Uterus (tissue), 3 donors: ENCODE measurements at regions not wholly inside any gene's neighbourhood (a gene's known extent, or its start where the extent isn't known, plus 50 kb on each side); places are given as distances from the start of the nearest gene placed in this dataset.

Experiments
- DNase-seq, 2 donors: peaks; one replicate each; pipeline ENCODE4 v3.0.0-alpha.2; 2019 to 2020
- H3K27ac ChIP-seq, 2 donors: fragments of 200-600 bp; sonication (generic); 1 replicate in 1 of 2; 2 replicates in 1 of 2; pipeline ENCODE4 v1.5.1; 2016 to 2018
- H3K27me3 ChIP-seq, 2 donors: fragments of 200-600 bp; sonication (generic); one replicate each; pipeline ENCODE4 v1.5.1; 2018 to 2019; ENCODE audit warnings: control low read depth in 1 of 2
- H3K36me3 ChIP-seq, 2 donors: fragments of 200-600 bp; sonication (generic); one replicate each; pipeline ENCODE4 v1.5.1; 2019; ENCODE audit warnings: control low read depth in 1 of 2
- H3K4me1 ChIP-seq, 2 donors: fragments of 200-600 bp; sonication (generic); one replicate each; pipeline ENCODE4 v1.5.1; 2018 to 2019; ENCODE audit warnings: control low read depth in 1 of 2
- H3K4me3 ChIP-seq, 2 donors: fragments of 200-600 bp; sonication (generic); 1 replicate in 1 of 2; 2 replicates in 1 of 2; pipeline ENCODE4 v1.5.1; 2018 to 2019; ENCODE audit warnings: mild to moderate bottlenecking in 1 of 2
- H3K9me3 ChIP-seq, 2 donors: fragments of 200-600 bp; sonication (generic); one replicate each; pipeline ENCODE4 v1.5.1; 2019; ENCODE audit warnings: control low read depth in 1 of 2
- CTCF ChIP-seq, 4 experiments: fragments of 200-600 bp in 2 of 4; fragments of 450-650 bp in 2 of 4; sonication (generic) in 2 of 4; IDR thresholded peaks; one replicate each; pipeline ENCODE4 v1.5.1; 2016 to 2019; ENCODE audit warnings: antibody characterized with exemption in 4 of 4, mild to moderate bottlenecking in 2 of 4, moderate library complexity in 1 of 4
- POLR2A ChIP-seq, 2 donors: fragments of 450-650 bp; IDR thresholded peaks; one replicate each; pipeline ENCODE4 v1.6.1; 2016; ENCODE audit warnings: antibody characterized with exemption in 2 of 2, mild to moderate bottlenecking in 1 of 2, moderate library complexity in 1 of 2
- intact Hi-C: fragments of 100-400 bp; cut with DNase I; formaldehyde crosslinking; loops from one replicate; pipeline ENCODE4 v1.15.1; 2023; ENCODE audit warnings: low total_unique reads
- donor health status: DM: yes; HTN: yes; CAD: no.

- no peaks in the 10 kb centered on the region for H3K9me3 ChIP-seq
Observed at GRCh38 chr1:29932626-29933025, 696.3 kb downstream of the PTPRU start.

GRCh38 chr1:29931477-29932175 lies 695.3 kb downstream of the PTPRU start:
- H3K27me3 ChIP-seq, result no peaks in the 10 kb centered on the region
- H3K27ac ChIP-seq, result no peak overlapping the region
- DNase-seq, result no peak
- no peak overlapping the region for H3K4me3 ChIP-seq
- no peaks in the 10 kb centered on the region for H3K36me3 ChIP-seq
- no peak for TF ChIP-seq CTCF (IDR thresholded peaks at IDR 0.05)
- no peak for TF ChIP-seq POLR2A (IDR thresholded peaks at IDR 0.05)
- intact Hi-C loops, result no loop called here
- no peaks in the 10 kb centered on the region for H3K4me1 ChIP-seq
- no peaks in the 10 kb centered on the region for H3K9me3 ChIP-seq

More at GRCh38 chr1:29932626-29933025, 696.3 kb downstream of the PTPRU start:
- Histone ChIP-seq H3K4me1 (no peaks in the 10 kb centered on the region), H3K27me3 (no peaks in the 10 kb centered on the region), H3K4me3 (no peak overlapping the region), H3K36me3 (no peaks in the 10 kb centered on the region), H3K27ac (no peak overlapping the region)
- intact Hi-C loops, result no loop called here
- no peak for DNase-seq
- TF ChIP-seq CTCF (IDR thresholded peaks at IDR 0.05) (no peak), POLR2A (IDR thresholded peaks at IDR 0.05) (no peak)

DNA sequence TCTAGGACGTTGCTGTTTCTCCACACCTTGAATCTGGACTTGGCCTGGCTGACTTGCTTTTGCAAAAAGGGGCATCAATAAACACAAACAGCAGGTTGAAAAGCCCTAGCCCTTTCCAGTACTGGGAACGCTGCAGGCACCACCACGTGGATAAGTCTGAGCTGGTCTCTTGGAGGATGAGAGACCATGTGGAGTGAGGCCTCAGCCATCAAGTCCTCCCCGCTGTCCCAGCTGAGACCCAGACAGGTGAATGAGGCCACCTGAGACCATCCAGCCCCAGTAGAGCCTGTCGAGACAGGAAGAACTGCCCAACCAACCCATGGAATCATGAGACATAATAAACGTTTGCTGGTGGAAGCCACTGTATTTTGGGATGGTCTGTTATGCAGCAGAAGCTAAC lies 688.7 kb downstream of the PTPRU start:
- Histone ChIP-seq H3K9me3 (no peaks in the 10 kb centered on the region), H3K4me3 (no peak overlapping the region), H3K27ac (no peak overlapping the region), H3K36me3 (no peaks in the 10 kb centered on the region), H3K27me3 (no peaks in the 10 kb centered on the region), H3K4me1 (no peaks in the 10 kb centered on the region)
- TF ChIP-seq CTCF (IDR thresholded peaks at IDR 0.05) (no peak), POLR2A (IDR thresholded peaks at IDR 0.05) (no peak)
- intact Hi-C loops, result no loop called here
- DNase-seq, result no peak

GRCh38 chr1:29924017-29924431 lies 687.7 kb downstream of the PTPRU start:
- no peak for DNase-seq
- intact Hi-C loops, result no loop called here
- Histone ChIP-seq H3K9me3 (no peaks in the 10 kb centered on the region), H3K27ac (no peak overlapping the region), H3K36me3 (no peaks in the 10 kb centered on the region), H3K4me1 (no peaks in the 10 kb centered on the region), H3K27me3 (no peaks in the 10 kb centered on the region), H3K4me3 (no peak overlapping the region)
- TF ChIP-seq POLR2A (IDR thresholded peaks at IDR 0.05) (no peak), CTCF (IDR thresholded peaks at IDR 0.05) (no peak)

GRCh38 chr1:29921741-29922140 lies 685.4 kb downstream of the PTPRU start:
- Histone ChIP-seq H3K36me3 (no peaks in the 10 kb centered on the region), H3K27me3 (no peaks in the 10 kb centered on the region), H3K27ac (no peak overlapping the region), H3K4me3 (no peak overlapping the region), H3K4me1 (no peaks in the 10 kb centered on the region), H3K9me3 (no peaks in the 10 kb centered on the region)
- no peak for DNase-seq
- intact Hi-C loops, result no loop called here
- TF ChIP-seq POLR2A (IDR thresholded peaks at IDR 0.05) (no peak), CTCF (IDR thresholded peaks at IDR 0.05) (no peak)
